Lung (tissue), 11 donors: ENCODE measurements at regions not wholly inside any gene's neighbourhood (a gene's known extent, or its start where the extent isn't known, plus 50 kb on each side); places are given as distances from the start of the nearest gene placed in this dataset.
"Not testable (repeated sequence)": the region's sequence is repeated elsewhere in the genome, so short reads cannot be mapped to it uniquely, and the experiment has no call there.

ENCODE experiments used
- ATAC-seq: fragments of 200-7000 bp; cut with Tn5 transposase; one replicate; pipeline ENCODE4 v1.9.1; 2020; ENCODE audit warnings: moderate number of reproducible peaks; ENCODE audit not compliant: insufficient read depth, low FRiP score
- DNase-seq, 3 donors: peaks; one replicate each; pipeline ENCODE4 v3.0.0-alpha.2; 2013 to 2017
- H3K27ac ChIP-seq, 2 donors: one replicate each; pipeline ENCODE4 v1.5.1; 2013; ENCODE audit warnings: mild to moderate bottlenecking in 2 of 2, moderate library complexity in 2 of 2, control low read depth in 1 of 2, inconsistent platforms in 1 of 2, low read depth in 1 of 2, low read length in 1 of 2
- H3K27me3 ChIP-seq, 3 donors: one replicate each; pipeline ENCODE4 v1.5.1; 2013; ENCODE audit warnings: low read length in 2 of 3; ENCODE audit not compliant: control insufficient read depth in 3 of 3, insufficient read depth in 3 of 3
- H3K36me3 ChIP-seq, 4 donors: one replicate each; pipeline ENCODE4 v1.5.1; 2013; ENCODE audit warnings: low read length in 4 of 4, mild to moderate bottlenecking in 1 of 4, moderate library complexity in 1 of 4; ENCODE audit not compliant: control insufficient read depth in 4 of 4, insufficient read depth in 4 of 4
- H3K4me1 ChIP-seq, 5 donors: one replicate each; pipeline ENCODE4 v1.5.1; 2013; ENCODE audit warnings: low read length in 5 of 5, mild to moderate bottlenecking in 2 of 5, moderate library complexity in 1 of 5; ENCODE audit not compliant: control insufficient read depth in 5 of 5, insufficient read depth in 5 of 5
- H3K4me3 ChIP-seq: one replicate; pipeline ENCODE4 v1.5.1; 2013; ENCODE audit warnings: mild to moderate bottlenecking, control low read depth, moderate library complexity
- H3K9ac ChIP-seq, 2 donors: one replicate each; pipeline ENCODE4 v1.5.1; 2013; ENCODE audit warnings: low read length in 2 of 2, control low read depth in 1 of 2; ENCODE audit not compliant: insufficient read depth in 1 of 2
- H3K9me3 ChIP-seq, 4 donors: one replicate each; pipeline ENCODE4 v1.5.1; 2013; ENCODE audit warnings: low read length in 3 of 4, mild to moderate bottlenecking in 1 of 4, moderate library complexity in 1 of 4; ENCODE audit not compliant: control insufficient read depth in 4 of 4, insufficient read depth in 3 of 4
- WGBS, 2 donors: extraction: QIAGEN DNeasy Blood & Tissue Kit; methylation state at CpG; one replicate each; pipeline ENCODE4 v1.1.7; 2013; 5-methylcytosine and 5-hydroxymethylcytosine counted together
- TF ChIP-seq, protein P1 (sequence below): IDR thresholded peaks from 2 replicates; pipeline ENCODE4 v1.5.1; 2012; ENCODE audit warnings: mild to moderate bottlenecking; ENCODE audit errors: control extremely low read depth, extremely low read depth
- donor health status: control.
- donor health status: control.
- donor health status: Bipolar disorder and iron deficiency.
- donor health status: healthy.
- donor health status: DM: yes; HTN: yes; CAD: no.

- ATAC-seq = no peak
- TF ChIP-seq, protein P1, sequence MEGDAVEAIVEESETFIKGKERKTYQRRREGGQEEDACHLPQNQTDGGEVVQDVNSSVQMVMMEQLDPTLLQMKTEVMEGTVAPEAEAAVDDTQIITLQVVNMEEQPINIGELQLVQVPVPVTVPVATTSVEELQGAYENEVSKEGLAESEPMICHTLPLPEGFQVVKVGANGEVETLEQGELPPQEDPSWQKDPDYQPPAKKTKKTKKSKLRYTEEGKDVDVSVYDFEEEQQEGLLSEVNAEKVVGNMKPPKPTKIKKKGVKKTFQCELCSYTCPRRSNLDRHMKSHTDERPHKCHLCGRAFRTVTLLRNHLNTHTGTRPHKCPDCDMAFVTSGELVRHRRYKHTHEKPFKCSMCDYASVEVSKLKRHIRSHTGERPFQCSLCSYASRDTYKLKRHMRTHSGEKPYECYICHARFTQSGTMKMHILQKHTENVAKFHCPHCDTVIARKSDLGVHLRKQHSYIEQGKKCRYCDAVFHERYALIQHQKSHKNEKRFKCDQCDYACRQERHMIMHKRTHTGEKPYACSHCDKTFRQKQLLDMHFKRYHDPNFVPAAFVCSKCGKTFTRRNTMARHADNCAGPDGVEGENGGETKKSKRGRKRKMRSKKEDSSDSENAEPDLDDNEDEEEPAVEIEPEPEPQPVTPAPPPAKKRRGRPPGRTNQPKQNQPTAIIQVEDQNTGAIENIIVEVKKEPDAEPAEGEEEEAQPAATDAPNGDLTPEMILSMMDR = no peak
- no peaks in the 10 kb centered on the region for H3K36me3 ChIP-seq
- H3K4me3 ChIP-seq = no peak overlapping the region
- 84 to 88% methylated on average over 1 of the region's 1 CpG for WGBS, 2 donors
- H3K27ac ChIP-seq = no peak overlapping the region
- no peak overlapping the region for H3K9ac ChIP-seq
- DNase-seq = no peak
- no peaks in the 10 kb centered on the region for H3K27me3 ChIP-seq
- H3K4me1 ChIP-seq = no peaks in the 10 kb centered on the region
- peaks cover 0 to 6% (median 2%) of the 10 kb centered on the region in 4 donors for H3K9me3 ChIP-seq
Observed at GRCh38 chr1:60808676-60809075, 273.7 kb upstream of the NFIA start.

DNA sequence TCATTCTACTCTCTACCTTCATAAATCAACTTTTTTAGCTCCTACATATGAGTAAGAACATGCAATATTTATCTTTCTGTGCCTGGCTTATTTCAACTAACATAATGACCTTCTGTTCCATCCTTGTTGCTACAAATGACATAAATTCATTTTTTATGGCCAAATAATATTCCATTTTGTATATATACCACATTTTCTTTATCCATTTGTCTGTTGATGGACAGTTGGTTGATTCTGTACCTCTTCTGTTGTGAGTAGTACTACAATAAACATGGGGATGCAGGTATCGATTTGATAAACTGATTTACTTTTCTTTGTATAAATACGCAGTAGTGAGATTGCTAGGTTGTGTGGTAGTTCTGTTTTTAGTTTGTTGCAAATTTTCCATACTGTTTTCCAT is 279.5 kb upstream of the NFIA start:
- Histone ChIP-seq H3K4me3 (no peak overlapping the region), H3K9ac (no peak overlapping the region), H3K27ac (no peak overlapping the region), H3K27me3 (peaks cover 0 to 3% (median 0%) of the 10 kb centered on the region in 3 donors), H3K9me3 (peaks cover 0 to 6% (median 2%) of the 10 kb centered on the region in 4 donors), H3K4me1 (no peaks in the 10 kb centered on the region), H3K36me3 (no peaks in the 10 kb centered on the region)
- TF ChIP-seq, protein P1 = no peak
- 96 to 98% methylated on average over 2 of the region's 2 CpGs for WGBS, 2 donors
- DNase-seq = no peak
- ATAC-seq = no peak

GRCh38 chr1:60797351-60797750 is 285.0 kb upstream of the NFIA start:
- ATAC-seq = no peak
- Histone ChIP-seq H3K4me3 (no peak overlapping the region), H3K9me3 (peaks cover 0 to under 1% (median 0%) of the 10 kb centered on the region in 4 donors), H3K27me3 (peaks cover 0 to 3% (median 0%) of the 10 kb centered on the region in 3 donors), H3K4me1 (no peaks in the 10 kb centered on the region), H3K27ac (no peak overlapping the region), H3K9ac (no peak overlapping the region), H3K36me3 (no peaks in the 10 kb centered on the region)
- DNase-seq = no peak
- TF ChIP-seq, protein P1 = no peak
- WGBS, 2 donors = 83 to 92% methylated on average over 2 of the region's 2 CpGs

DNA sequence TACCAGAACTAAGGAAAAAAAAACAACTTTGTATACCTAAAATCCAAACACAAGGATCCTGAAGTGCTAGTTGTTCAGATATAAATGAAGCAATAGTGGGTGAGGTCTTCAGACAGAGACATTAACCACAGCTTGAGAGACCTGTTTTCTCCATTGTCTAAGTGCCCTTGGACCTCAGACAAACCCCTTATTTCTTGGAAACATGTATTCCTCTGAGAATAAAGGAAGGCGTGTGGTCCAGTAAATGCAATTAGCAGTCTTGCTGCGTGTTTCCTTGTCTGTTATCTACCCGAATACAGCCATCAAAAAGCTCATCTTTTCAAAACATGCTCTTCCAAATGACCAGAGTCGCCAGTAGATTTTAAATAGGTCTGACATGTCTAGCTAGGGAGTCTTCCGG is 291.1 kb upstream of the NFIA start:
- DNase-seq (no peak), ATAC-seq (no peak)
- Histone ChIP-seq H3K27me3 (no peaks in the 10 kb centered on the region), H3K27ac (no peak overlapping the region), H3K4me1 (peaks cover 0 to 7% (median 0%) of the 10 kb centered on the region in 5 donors), H3K36me3 (no peaks in the 10 kb centered on the region), H3K9me3 (peaks cover 0 to 2% (median 0%) of the 10 kb centered on the region in 4 donors), H3K4me3 (no peak overlapping the region), H3K9ac (no peak overlapping the region)
- TF ChIP-seq, protein P1 = no peak
- WGBS, 2 donors = 84 to 96% methylated on average over 5 of the region's 5 CpGs

DNA sequence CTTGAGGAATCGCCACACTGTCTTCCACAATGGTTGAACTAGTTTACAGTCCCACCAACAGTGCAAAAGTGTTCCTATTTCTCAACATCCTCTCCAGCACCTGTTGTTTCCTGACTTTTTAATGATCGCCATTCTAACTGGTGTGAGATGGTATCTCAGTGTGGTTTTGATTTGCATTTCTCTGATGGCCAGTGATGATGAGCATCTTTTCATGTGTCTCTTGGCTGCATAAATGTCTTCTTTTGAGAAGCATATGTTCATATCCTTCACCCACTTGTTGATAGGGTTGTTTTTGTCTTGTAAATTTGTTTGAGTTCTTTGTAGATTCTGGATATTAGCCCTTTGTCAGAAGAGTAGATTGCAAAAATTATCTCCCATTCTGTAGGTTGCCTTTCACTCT is 309.3 kb upstream of the NFIA start:
- H3K36me3 ChIP-seq, ATAC-seq, H3K9me3 ChIP-seq, DNase-seq, H3K27me3 ChIP-seq, H3K27ac ChIP-seq, H3K4me3 ChIP-seq, H3K9ac ChIP-seq: not testable (repeated sequence)
- H3K4me1 ChIP-seq = peaks cover 0 to 19% (median 4%) of the 10 kb centered on the region in 5 donors
- 87 to 94% methylated on average over 2 of the region's 2 CpGs for WGBS, 2 donors
